ENCODE measurements at regions not wholly inside any gene's neighbourhood (a gene's known extent, or its start where the extent isn't known, plus 50 kb on each side); places are given as distances from the start of the nearest gene placed in this dataset.

DNA sequence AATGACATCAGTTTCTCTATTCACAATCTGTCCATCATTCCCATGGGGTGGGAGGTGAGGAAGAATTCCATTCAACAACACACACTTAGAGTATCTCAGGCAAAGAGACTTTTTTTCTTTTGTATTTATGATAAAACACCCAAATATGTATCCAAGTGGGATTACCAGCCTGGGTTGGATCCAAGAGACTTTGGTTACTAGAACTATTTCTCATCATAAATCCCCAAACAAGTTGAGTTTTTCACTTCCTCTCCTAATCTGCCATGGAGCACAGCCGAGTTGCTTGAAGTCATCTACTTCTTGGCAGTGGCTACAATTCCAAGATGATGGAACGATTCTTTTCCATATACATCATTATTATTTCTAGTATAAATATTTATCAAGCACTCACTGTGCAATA lies 209.2 kb upstream of the HMGA2 start:
- no peak for DNase-seq (ENCODE audit: low read depth, low spot score)
- H3K4me3 ChIP-seq (ENCODE audit: low read length): no peak overlapping the region

DNA sequence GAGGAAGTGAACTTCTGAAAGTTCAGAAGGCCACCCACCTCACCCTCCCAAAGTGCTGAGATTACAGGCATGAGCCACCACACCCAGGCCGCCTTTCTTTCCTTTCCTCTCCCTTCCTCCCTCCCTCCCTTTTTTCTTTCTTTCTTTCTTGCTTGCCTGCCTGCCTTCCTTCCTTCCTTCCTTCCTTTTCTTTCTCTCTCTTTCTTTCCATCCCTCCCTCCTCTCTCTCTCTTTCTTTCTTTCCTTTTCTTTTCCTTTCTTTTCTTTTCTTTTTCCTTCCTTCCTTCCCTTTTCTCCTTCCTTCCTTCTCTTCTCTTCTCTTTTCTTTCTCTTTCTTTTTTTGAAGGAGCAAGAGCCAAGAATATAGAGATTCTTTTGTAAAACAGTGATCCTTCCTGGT lies 208.3 kb upstream of the HMGA2 start:
- no peak for DNase-seq (ENCODE audit: low read depth, low spot score)
- no peak overlapping the region for H3K4me3 ChIP-seq (ENCODE audit: low read length)

DNA sequence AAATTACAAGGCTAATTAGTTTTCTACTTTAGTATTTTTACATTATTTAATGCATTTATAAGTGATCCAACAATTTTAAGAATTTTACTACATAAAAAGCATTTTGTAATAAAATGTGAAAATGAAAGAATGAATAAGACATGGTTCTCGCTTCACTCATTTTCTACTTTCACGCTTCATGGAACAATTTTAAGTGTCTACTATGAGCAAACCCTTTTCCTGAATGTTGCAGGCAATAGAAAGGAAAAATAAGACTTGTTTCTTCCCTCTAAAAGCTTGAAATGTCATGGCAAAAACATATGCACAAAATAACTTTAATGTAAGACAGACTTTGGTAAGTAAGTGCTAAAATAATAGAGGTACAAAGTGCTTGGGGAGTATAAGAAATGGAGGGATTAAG lies 205.7 kb upstream of the HMGA2 start:
- DNase-seq (ENCODE audit: low read depth, low spot score): no peak
- H3K4me3 ChIP-seq (ENCODE audit: low read length): no peak overlapping the region

DNA sequence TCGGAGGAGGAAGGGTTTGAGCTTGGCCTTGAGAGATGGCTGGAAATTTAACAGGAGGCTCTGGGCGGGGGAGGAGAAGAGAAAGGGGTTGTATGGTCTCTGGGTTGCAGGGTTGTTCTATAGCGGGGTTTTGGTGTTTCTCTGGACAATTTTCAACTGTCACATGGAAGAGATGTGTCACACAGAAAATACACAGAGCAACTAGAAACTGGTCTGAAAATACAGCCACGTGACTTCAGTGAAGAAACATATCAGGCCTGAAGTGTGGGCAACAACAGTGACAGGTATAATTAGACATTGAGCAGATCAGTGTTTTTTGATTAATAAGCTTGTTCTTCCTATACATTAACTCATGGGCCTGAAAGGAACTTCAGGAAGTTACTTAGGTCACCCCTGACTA lies 205.3 kb upstream of the HMGA2 start:
- no peak for DNase-seq (ENCODE audit: low read depth, low spot score)
- H3K4me3 ChIP-seq (ENCODE audit: low read length): no peak overlapping the region

DNA sequence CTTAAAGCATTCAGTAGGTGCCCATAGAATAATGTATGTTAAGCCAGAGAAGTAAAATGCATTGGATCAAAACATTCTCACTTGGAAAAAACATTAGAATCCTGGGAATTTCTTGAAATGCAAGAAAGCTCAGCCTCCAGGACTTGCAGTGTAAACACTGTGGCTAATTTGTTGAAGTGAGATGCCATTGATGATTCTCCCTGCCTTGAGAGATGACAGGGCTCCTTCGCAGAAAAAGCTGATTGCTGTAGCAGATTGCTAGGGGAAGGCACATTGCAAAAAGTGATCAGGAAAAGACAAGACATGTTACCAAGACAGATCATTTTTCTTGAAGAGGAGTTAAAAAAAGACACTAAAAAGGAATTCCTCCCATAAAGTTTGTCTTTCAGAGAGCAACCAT lies 204.2 kb upstream of the HMGA2 start:
- no peak for DNase-seq (ENCODE audit: low read depth, low spot score)
- H3K4me3 ChIP-seq (ENCODE audit: low read length): no peak overlapping the region

DNA sequence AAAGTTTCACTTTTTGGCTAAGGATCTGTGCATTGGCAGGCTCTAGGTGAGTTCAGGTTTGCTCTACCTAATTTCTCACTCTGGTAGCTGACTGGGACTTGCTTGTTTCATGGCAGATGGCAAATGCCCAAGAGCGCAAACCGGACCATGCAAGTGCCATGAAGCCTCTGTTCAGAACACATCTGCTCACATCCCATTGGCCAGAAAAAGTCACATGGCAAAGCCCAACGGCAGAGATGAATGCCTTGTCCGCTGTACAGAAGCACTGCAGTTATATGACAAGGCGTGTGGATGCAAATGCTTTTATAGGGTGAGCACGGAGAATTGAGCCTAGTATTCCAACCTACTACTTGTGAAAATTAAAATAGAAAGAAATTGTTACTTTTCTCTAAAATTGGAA lies 202.2 kb upstream of the HMGA2 start:
- H3K4me3 ChIP-seq (ENCODE audit: low read length): no peak overlapping the region
- DNase-seq (ENCODE audit: low read depth, low spot score): no peak

DNA sequence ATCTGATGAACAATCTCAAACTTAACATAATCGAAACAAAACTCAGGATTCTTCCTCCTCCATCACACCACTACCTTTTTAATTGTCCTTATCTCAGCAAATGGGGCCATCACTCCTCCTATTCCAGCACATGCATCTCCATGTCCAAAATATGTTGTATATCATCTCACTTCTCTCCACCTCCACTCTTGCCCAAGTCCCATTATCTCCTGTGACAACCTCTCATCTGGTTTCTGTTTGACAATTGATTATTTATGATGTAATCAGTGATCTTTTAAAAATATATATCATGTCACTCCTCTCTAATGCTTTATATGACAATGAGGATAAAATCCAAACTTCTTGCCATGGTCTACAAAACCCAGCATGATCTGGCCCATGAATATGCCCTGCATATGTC lies 200.8 kb upstream of the HMGA2 start:
- no peak overlapping the region for H3K4me3 ChIP-seq (ENCODE audit: low read length)
- DNase-seq (ENCODE audit: low read depth, low spot score): no peak

DNA sequence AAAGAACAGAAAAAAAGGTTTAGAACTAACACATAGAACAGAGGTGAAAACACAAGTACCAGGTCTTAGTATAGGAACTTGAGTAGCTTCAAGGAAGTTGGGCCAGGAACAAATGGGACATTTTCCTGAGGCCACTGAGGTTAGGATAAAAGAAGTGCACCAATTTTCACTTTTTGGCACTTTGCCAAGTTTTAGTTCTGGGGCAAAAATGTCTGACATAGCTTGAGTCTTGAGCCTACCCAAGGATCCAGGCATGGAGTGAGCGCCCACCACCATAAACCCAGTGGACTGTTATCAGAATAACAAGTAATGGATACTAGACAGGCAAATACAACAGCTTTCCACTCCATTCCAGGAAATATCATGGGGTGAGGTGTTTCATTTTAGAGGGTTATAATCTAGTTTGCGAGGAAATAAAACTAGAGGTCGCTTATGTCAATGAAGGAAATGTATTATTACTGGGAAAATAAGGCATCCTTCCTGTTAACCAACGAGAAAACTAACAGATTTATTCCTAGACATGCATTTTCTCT lies 199.7 kb upstream of the HMGA2 start:
- DNase-seq (ENCODE audit: low read depth, low spot score): no peak

DNA sequence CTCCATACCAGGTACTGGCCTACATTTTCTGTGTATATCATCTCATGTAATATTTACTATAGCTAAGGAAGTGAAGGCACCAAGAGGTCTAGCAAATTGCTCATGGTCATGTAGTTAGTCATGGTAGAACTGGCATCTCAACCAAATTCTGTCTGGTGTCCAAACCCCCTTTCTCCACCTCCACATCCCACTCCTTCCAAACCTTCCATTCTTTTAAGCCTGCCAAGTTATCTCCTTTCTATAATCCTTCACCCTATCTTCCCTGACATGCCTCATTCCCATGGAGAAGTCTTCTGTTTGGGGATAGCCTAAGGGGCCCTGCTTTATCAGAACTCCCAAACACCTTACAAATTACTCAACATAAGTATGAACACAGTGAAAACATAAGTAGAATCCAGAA lies 196.2 kb upstream of the HMGA2 start:
- H3K4me3 ChIP-seq (ENCODE audit: low read length): no peak overlapping the region
- DNase-seq (ENCODE audit: low read depth, low spot score): no peak

More for the DNA sequence above, 199.7 kb upstream of the HMGA2 start:
- H3K4me3 ChIP-seq (ENCODE audit: low read length): no peak overlapping the region

DNA sequence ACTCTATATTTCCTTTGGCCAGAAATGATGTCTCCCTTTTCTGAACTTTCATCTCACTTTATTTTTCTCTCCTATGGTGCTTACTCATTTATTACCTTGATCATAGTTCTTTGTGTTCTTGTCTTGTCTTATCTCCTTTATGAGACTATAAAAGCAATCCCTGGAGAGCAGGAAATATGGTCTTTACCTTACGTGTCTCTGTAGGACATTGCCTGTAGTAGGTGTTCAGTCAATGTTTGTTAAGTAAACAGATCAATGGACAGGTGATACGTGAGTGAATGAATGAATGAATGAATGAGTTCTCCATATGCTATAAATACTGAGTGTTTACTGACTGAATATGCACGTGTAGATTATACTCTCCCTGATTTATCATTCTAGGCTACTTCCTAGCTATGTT lies 193.7 kb upstream of the HMGA2 start:
- H3K4me3 ChIP-seq (ENCODE audit: low read length): no peak overlapping the region
- DNase-seq (ENCODE audit: low read depth, low spot score): no peak

DNA sequence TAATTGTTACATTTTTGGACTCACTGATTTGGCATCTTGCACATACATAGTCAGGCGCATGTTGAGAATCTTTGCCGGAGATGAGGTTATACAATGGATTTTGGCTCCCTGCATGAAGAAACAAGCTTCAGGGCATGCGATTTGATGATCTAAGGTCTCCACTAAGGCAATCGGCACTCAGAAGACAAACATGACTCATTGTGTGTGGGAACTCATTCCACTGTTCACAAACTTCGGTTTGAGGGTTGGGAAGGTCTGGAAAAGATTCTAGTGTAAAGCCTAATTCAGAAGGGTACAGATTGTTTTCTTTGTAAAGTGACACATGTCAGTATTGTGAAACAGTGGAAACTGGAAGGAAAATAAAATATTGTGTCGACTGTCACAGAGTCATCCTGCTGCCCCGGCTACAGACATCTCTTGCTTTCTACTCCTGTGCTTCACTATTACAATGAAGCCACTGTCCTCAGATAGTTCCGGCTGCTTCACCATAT lies 192.6 kb upstream of the HMGA2 start:
- no peak for DNase-seq (ENCODE audit: low read depth, low spot score)

DNA sequence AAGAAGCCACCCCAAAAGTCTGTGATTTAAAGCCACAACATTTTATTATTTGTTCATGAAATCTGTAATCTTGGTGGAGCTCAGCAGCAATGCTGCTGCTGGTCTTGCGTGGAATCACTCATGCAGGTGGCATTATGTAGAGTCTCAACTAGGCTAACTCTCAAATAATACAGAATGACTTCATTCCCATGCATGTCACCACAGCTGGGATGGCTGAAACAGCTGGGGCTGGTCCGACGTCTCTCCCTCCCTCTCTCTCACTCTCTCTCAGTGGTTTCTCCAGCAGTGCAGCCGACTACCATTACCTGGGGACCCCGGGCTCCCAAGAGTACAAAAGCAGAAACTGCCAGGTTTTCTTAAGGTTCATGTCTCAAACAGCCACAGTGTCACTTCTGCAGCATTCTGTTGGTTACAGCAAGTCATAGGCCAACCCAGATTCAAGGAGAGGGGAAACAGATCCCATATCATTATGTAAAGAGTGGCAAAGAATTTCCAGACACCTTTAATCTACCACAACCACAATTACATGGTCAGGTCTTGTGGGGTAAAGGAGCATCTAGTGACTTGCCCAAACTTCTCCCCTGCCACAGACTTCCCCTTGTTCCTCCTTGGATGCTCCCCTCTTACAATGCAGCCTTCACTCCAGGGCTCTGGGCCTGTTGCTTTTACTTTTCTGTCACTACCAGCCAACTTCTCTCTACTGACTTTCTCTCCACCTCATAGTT lies 192.0 kb upstream of the HMGA2 start:
- no peak for DNase-seq (ENCODE audit: low read depth, low spot score)
- no peak overlapping the region for H3K4me3 ChIP-seq (ENCODE audit: low read length)

More for the DNA sequence above, 192.6 kb upstream of the HMGA2 start:
- H3K4me3 ChIP-seq (ENCODE audit: low read length): no peak overlapping the region

DNA sequence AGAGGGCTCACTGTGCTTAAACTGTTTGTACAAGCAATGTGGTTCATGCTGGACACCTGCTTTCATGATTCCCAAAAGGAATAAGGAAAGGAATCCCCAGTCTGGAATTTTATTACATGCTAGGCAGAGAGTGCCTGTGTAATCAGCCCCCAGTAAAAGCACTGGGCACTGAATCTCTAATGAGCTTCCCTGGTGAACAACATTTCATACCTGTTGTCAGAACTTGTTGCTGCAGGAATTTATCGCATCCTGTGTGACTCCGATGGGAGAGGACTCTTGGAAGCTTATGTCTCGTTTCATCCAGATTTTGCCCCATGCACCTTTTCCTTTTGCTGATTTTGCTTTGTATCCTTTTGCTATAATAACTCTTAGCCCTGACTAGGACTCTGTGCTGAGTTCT lies 190.2 kb upstream of the HMGA2 start:
- H3K4me3 ChIP-seq (ENCODE audit: low read length): no peak overlapping the region
- DNase-seq (ENCODE audit: low read depth, low spot score): no peak

DNA sequence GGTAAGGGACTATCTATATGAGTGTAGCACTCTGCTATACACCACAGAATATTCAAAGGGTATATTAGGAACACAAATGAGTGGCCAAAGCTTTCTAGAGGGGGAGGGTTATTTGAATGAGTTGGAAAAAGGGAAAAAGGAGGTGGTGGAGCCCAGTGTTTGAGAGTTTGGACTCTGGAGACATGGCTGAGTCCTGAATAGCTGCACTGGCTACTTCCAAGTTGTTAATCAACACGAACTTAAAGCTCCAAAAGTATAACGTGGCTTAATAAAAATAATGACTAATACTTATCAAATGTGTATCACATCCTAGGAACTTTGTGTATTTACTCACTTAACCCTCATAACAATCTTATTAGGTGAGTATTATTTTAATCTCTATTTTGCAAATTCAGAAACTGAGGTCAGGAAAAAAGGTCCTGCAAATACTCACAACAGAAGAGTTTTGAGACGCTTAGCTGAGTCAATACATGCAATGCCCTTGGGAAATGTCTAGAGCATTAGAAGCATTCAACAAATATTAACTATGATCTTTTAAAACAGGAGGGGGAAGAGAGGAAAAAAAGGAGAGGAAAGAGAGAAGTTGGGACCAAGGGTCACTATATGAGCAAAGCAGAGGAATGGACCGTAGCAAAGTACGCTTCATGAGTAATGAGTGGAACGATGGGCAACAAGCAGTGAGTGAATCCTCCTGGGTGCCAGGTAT lies 189.5 kb upstream of the HMGA2 start:
- DNase-seq (ENCODE audit: low read depth, low spot score): no peak
- H3K4me3 ChIP-seq (ENCODE audit: low read length): no peak overlapping the region

DNA sequence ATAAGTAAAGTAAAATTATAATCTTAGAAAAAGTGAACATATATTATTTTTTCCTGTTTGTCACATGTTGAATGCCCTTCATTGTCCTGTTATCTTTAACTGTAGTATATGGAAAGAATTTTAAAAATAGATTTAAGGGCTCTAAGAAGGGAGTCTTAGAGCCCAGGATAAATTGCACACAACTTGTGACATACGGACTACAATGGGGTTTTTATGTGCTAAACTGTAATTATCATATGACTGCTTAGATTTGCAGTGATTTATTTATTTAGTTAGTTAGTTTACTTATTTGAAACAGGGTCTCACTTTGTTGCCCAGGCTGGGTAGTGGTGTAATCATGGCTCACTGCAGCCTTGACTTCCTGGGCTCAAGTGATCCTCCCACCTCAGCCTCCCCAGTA lies 187.8 kb upstream of the HMGA2 start:
- no peak overlapping the region for H3K4me3 ChIP-seq (ENCODE audit: low read length)
- DNase-seq (ENCODE audit: low read depth, low spot score): no peak

DNA sequence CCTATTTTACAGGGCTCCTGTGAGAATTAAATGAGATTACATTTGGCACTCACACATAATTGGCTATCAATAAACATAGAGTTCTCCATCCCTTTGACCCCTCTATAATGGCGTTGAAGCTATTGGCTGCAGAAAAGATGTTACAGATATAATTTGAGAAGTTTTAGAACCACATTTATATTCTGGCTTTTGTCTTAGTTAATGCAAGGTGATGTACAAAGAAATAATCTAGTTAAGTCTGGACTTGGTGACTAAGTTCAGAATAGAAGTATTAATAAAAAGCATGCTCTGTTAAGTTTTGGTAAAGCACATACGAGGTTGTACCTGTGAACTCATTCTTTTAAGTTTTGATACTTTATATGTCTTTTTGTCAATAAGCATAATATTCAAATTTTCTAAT lies 187.1 kb upstream of the HMGA2 start:
- H3K4me3 ChIP-seq (ENCODE audit: low read length): no peak overlapping the region
- no peak for DNase-seq (ENCODE audit: low read depth, low spot score)

DNA sequence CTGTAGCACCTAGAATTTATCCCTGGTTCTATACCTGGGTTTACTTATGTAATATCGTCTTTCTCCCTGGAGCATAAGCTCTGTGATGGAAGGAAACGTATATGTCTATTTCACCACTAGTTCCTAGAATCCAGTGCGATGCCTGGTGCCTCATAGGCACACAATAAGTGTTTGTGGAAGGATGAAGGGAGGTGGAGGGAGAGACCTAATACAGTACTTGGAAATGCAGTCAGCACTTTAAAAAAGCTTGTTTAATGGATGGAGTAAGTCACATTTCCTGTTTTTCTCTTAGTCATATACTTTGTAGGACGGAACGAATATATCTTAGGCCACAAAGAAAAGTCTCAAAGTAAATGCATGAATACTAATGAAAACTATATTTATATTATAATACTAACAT lies 186.5 kb upstream of the HMGA2 start:
- no peak overlapping the region for H3K4me3 ChIP-seq (ENCODE audit: low read length)
- DNase-seq (ENCODE audit: low read depth, low spot score): no peak

DNA sequence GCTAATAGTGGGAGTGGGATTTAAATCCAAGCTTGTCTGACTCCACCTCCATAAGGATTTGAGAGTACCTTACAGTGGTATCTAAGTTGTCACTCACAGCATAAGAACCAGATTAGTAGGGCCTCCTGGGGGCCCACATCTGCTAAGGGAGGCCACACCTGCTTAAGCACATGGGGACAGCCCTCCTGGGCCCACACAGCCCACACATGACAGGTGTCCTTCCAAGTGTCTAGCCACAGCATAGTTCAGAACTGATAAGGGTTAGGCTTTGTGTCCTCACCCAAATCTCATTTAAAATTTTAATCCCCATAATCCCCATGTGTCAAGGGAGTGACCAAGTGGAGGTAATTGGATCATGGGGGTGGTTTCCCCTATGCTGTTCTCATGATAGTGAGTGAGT lies 186.0 kb upstream of the HMGA2 start:
- no peak overlapping the region for H3K4me3 ChIP-seq (ENCODE audit: low read length)
- no peak for DNase-seq (ENCODE audit: low read depth, low spot score)

DNA sequence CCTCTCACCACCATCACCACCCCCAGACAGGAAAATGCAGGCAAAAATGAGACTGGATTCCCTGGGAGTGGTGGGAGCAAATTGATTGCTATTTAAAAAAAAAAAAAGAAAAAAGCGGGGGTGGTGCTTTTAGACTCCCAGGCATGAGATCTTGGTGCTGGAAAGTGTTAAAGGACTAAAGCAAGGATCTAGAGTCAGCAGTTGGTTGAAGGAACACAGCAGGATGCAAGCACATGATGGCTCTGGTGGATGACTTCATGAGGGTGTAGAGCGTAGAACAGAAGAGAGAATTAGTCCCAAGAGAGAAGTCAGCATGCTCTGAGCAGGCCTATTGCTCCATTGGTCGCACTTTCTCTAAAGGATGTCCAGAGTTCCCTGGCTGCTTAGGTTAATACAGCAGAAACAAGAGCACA lies 183.8 kb upstream of the HMGA2 start:
- no peak overlapping the region for H3K4me3 ChIP-seq (ENCODE audit: low read length)
- DNase-seq (ENCODE audit: low read depth, low spot score): no peak

DNA sequence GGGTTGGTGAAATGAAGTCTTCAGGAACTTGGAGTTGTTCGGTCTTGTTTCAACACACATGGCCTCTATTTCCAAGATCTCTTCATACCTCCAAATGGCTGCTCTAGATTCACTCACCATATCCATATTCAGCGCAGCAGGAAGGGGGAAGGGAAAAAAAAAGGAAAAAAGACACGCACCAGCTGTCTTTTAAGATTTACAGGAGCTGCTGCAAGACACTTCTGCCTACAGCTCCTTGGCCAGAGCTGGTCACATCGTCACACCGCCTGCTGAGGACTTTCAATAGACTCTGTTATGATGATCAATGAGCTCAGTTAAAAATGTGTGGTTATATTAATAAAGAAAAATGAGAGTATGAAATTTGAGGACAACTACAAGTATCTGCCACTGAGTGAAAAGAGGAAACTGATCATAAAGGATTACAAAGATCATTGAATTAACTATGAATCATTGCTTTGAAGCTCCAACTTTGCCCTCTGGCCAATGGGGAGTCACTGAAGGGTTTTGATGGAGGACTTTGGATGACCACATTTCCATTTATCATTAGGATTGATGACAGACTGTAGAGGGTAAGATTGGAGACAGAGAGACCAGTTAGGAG lies 182.1 kb upstream of the HMGA2 start:
- no peak for DNase-seq (ENCODE audit: low read depth, low spot score)
- no peak overlapping the region for H3K4me3 ChIP-seq (ENCODE audit: low read length)

Data from Jurkat, Clone E6-1 (cell line).